Esophagus squamous epithelium (tissue), 4 donors: ENCODE measurements at regions not wholly inside any gene's neighbourhood (a gene's known extent, or its start where the extent isn't known, plus 50 kb on each side); places are given as distances from the start of the nearest gene placed in this dataset.

Experiments used
- CTCF ChIP-seq, 6 experiments: fragments of 450-650 bp in 4 of 6; fragments of 200-600 bp in 2 of 6; sonication (generic) in 2 of 6; IDR thresholded peaks; one replicate each; pipeline ENCODE4 v1.5.1; 2016 to 2019; ENCODE audit warnings: antibody characterized with exemption in 6 of 6, mild to moderate bottlenecking in 4 of 6, moderate library complexity in 4 of 6
- POLR2A ChIP-seq, 4 donors: fragments of 450-650 bp; IDR thresholded peaks; one replicate each; pipeline ENCODE4 v1.6.1; 2017; ENCODE audit warnings: antibody characterized with exemption in 4 of 4, mild to moderate bottlenecking in 4 of 4, moderate library complexity in 3 of 4

- no peak for TF ChIP-seq POLR2A (IDR thresholded peaks at IDR 0.05)
- TF ChIP-seq CTCF (IDR thresholded peaks at IDR 0.05): no peak
Measured at GRCh38 chr13:80889829-80890228, 548.9 kb upstream of the SPRY2 start.
